HEK293 (cell line): ENCODE measurements at regions not wholly inside any gene's neighbourhood (a gene's known extent, or its start where the extent isn't known, plus 50 kb on each side); places are given as distances from the start of the nearest gene placed in this dataset.

Experiments
- CTCF ChIA-PET: fragments of 350-600 bp; formaldehyde crosslinking; extraction: SDS; loops from one replicate; lab custom pipeline; 2021; ENCODE audit warnings: antibody characterized with exemption; lab: Yijun Ruan, JAX
- POLR2A ChIA-PET: fragments of 300-600 bp; formaldehyde crosslinking; extraction: SDS; loops from one replicate; lab custom pipeline; 2020; ENCODE audit warnings: antibody characterized with exemption, inconsistent platforms; lab: Yijun Ruan, JAX
- H3K27ac ChIP-seq: fragments of 200-500 bp; sonication (Bioruptor generic); 2 replicates; pipeline ENCODE4 v1.5.1; 2014; ENCODE audit warnings: low read depth, low read length, control low read depth, inconsistent platforms; ENCODE audit errors: extremely low read depth
- H3K36me3 ChIP-seq, 2 experiments: fragments of 200-500 bp in 1 of 2; sonication (Bioruptor generic) in 1 of 2; 1 replicate in 1 of 2; 2 replicates in 1 of 2; pipeline ENCODE4 v1.5.1; 2014 to 2017; ENCODE audit warnings: inconsistent platforms in 2 of 2, low read length in 2 of 2; ENCODE audit not compliant: control insufficient read depth in 2 of 2, insufficient read depth in 1 of 2
- H3K4me1 ChIP-seq: fragments of 200-500 bp; sonication (Bioruptor generic); 2 replicates; pipeline ENCODE4 v1.5.1; 2014; ENCODE audit warnings: mild to moderate bottlenecking, low read length, inconsistent platforms; ENCODE audit not compliant: control insufficient read depth, insufficient read depth
- H3K4me3 ChIP-seq: 2 replicates; pipeline ENCODE4 v1.5.1; 2011; ENCODE audit warnings: low read depth, mild to moderate bottlenecking, control low read depth, low read length, moderate library complexity
- H3K9me3 ChIP-seq: fragments of 200-500 bp; sonication (Bioruptor generic); 2 replicates; pipeline ENCODE4 v1.5.1; 2014; ENCODE audit warnings: low read depth, low read length, inconsistent platforms; ENCODE audit not compliant: control insufficient read depth, insufficient read depth
- HOXD13 ChIP-seq: sonication (generic); formaldehyde crosslinking; IDR thresholded peaks from 2 replicates; pipeline ENCODE4 v1.8.0; 2022; ENCODE audit warnings: missing genetic modification reagents, borderline replicate concordance
- KLF1 ChIP-seq: fragments of 450-650 bp; formaldehyde crosslinking; IDR thresholded peaks from 2 replicates; pipeline ENCODE4 v1.5.1; 2016; ENCODE audit warnings: missing biosample characterization, missing genetic modification characterization
- KLF16 ChIP-seq: fragments of 450-650 bp; formaldehyde crosslinking; IDR thresholded peaks from 2 replicates; pipeline ENCODE4 v1.5.1; 2017; ENCODE audit warnings: missing biosample characterization, missing genetic modification characterization
- SCRT2 ChIP-seq: fragments of 450-650 bp; formaldehyde crosslinking; IDR thresholded peaks from 2 replicates; pipeline ENCODE4 v1.5.1; 2016; ENCODE audit warnings: missing biosample characterization, missing genetic modification characterization
- ZBTB20 ChIP-seq: fragments of 450-650 bp; formaldehyde crosslinking; IDR thresholded peaks from 2 replicates; pipeline ENCODE4 v1.5.1; 2016; ENCODE audit warnings: missing biosample characterization, missing genetic modification characterization
- ZEB2 ChIP-seq: fragments of 450-650 bp; formaldehyde crosslinking; IDR thresholded peaks from 2 replicates; pipeline ENCODE4 v1.5.1; 2016; ENCODE audit warnings: missing biosample characterization, missing genetic modification characterization
- ZNF16 ChIP-seq: fragments of 450-650 bp; formaldehyde crosslinking; IDR thresholded peaks from 2 replicates; pipeline ENCODE4 v1.5.1; 2016; ENCODE audit warnings: low read depth, missing biosample characterization, missing genetic modification characterization
- ZNF169 ChIP-seq: fragments of 450-650 bp; formaldehyde crosslinking; IDR thresholded peaks from 2 replicates; pipeline ENCODE4 v1.5.1; 2016; ENCODE audit warnings: missing biosample characterization, missing genetic modification characterization
- ZNF274 ChIP-seq, 2 experiments: fragments of 200-500 bp in 1 of 2; fragments of 450-650 bp in 1 of 2; sonication (Bioruptor generic) in 1 of 2; formaldehyde crosslinking in 1 of 2; IDR thresholded peaks; 2 replicates each; pipeline versions ENCODE4 v1.5.1 to v1.6.1; 2014 to 2016; ENCODE audit warnings: borderline replicate concordance in 1 of 2, inconsistent platforms in 1 of 2, low read length in 1 of 2, missing biosample characterization in 1 of 2, missing genetic modification characterization in 1 of 2
- ZNF621 ChIP-seq: fragments of 450-650 bp; formaldehyde crosslinking; IDR thresholded peaks from 2 replicates; pipeline ENCODE4 v1.5.1; 2017; ENCODE audit warnings: missing biosample characterization, missing genetic modification characterization
- ZNF626 ChIP-seq: fragments of 450-650 bp; sonication (Bioruptor Pico); formaldehyde crosslinking; IDR thresholded peaks from 2 replicates; pipeline ENCODE4 v1.5.1; 2018; ENCODE audit warnings: missing biosample characterization, missing genetic modification characterization, inconsistent platforms
- ZNF658 ChIP-seq: fragments of 450-650 bp; formaldehyde crosslinking; IDR thresholded peaks from 2 replicates; pipeline ENCODE4; 2016; ENCODE audit warnings: missing biosample characterization, missing genetic modification characterization
- ZNF76 ChIP-seq: fragments of 450-650 bp; formaldehyde crosslinking; IDR thresholded peaks from 2 replicates; pipeline ENCODE4; 2016; ENCODE audit warnings: low read depth, missing biosample characterization, missing genetic modification characterization, borderline replicate concordance
- ZNF785 ChIP-seq: fragments of 450-650 bp; formaldehyde crosslinking; IDR thresholded peaks from 2 replicates; pipeline ENCODE4 v1.5.1; 2016; ENCODE audit warnings: missing biosample characterization, missing genetic modification characterization
- ZNF792 ChIP-seq: fragments of 450-650 bp; formaldehyde crosslinking; IDR thresholded peaks from 2 replicates; pipeline ENCODE4 v1.5.1; 2016; ENCODE audit warnings: missing biosample characterization, missing genetic modification characterization
- ZNF837 ChIP-seq: fragments of 450-650 bp; formaldehyde crosslinking; IDR thresholded peaks from 2 replicates; pipeline ENCODE4 v1.5.1; 2016; ENCODE audit warnings: missing biosample characterization, missing genetic modification characterization
- ZSCAN30 ChIP-seq: fragments of 450-650 bp; IDR thresholded peaks from 2 replicates; pipeline ENCODE4 v1.5.1; 2018; ENCODE audit warnings: missing biosample characterization, mild to moderate bottlenecking, missing genetic modification characterization, moderate library complexity
- TF ChIP-seq, protein P1 (sequence below): sonication (generic); formaldehyde crosslinking; IDR thresholded peaks from 2 replicates; pipeline ENCODE4 v1.8.1; 2022; ENCODE audit warnings: mild to moderate bottlenecking, moderate library complexity, missing genetic modification reagents
- TF ChIP-seq, protein P2 (sequence below): fragments of 450-650 bp; formaldehyde crosslinking; IDR thresholded peaks from 2 replicates; pipeline ENCODE4 v1.5.1; 2016; ENCODE audit warnings: missing biosample characterization, missing genetic modification characterization
- TF ChIP-seq, protein P3 (sequence below): fragments of 450-650 bp; IDR thresholded peaks from 2 replicates; pipeline ENCODE4 v1.5.1; 2018; ENCODE audit warnings: missing biosample characterization, missing genetic modification characterization
- TF ChIP-seq, protein P4 (sequence below): fragments of 450-650 bp; formaldehyde crosslinking; IDR thresholded peaks from 2 replicates; pipeline ENCODE4 v1.5.1; 2017; ENCODE audit warnings: missing biosample characterization, missing genetic modification characterization

DNA sequence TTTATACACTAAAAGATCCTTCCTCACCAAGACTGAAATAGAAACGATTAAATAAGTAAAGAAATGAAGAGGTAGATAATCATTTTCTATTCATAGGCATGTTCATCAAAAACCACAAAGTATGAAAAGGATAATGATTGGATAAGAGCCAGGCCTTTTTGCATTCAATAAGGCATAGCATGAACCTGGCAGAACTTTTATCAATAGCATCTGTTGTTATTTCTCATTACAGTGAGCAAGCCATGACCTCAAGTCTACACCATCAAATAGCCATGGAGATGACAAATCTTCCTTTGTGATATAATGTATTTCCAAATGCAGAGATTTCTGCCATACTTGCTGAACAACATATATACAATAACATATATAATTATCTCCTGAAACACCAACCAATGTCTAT is 206.0 kb upstream of the SLC7A11 start:
- no peaks in the 10 kb centered on the region for H3K9me3 ChIP-seq
- TF ChIP-seq ZNF792 (tag by site-specific recombination), result no peak
- TF ChIP-seq KLF16, result no peak
- no peak for TF ChIP-seq ZNF274 (IDR thresholded peaks at IDR 0.05; ENCODE audit: low read length)
- no peak for TF ChIP-seq ZNF274 (tag by site-specific recombination; IDR thresholded peaks at IDR 0.05; ENCODE audit: borderline replicate concordance)
- TF ChIP-seq ZNF658 (tag by site-specific recombination), result no peak
- no peak for TF ChIP-seq ZNF169 (tag by site-specific recombination)
- TF ChIP-seq ZNF621 (tag by site-specific recombination), result no peak
- TF ChIP-seq, protein P1, sequence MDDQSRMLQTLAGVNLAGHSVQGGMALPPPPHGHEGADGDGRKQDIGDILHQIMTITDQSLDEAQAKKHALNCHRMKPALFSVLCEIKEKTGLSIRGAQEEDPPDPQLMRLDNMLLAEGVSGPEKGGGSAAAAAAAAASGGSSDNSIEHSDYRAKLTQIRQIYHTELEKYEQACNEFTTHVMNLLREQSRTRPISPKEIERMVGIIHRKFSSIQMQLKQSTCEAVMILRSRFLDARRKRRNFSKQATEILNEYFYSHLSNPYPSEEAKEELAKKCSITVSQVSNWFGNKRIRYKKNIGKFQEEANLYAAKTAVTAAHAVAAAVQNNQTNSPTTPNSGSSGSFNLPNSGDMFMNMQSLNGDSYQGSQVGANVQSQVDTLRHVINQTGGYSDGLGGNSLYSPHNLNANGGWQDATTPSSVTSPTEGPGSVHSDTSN (CRISPR knock-in tag), result no peak
- no peak for TF ChIP-seq KLF1 (tag by site-specific recombination)
- TF ChIP-seq HOXD13 (CRISPR knock-in tag), result no peak
- TF ChIP-seq, protein P2, sequence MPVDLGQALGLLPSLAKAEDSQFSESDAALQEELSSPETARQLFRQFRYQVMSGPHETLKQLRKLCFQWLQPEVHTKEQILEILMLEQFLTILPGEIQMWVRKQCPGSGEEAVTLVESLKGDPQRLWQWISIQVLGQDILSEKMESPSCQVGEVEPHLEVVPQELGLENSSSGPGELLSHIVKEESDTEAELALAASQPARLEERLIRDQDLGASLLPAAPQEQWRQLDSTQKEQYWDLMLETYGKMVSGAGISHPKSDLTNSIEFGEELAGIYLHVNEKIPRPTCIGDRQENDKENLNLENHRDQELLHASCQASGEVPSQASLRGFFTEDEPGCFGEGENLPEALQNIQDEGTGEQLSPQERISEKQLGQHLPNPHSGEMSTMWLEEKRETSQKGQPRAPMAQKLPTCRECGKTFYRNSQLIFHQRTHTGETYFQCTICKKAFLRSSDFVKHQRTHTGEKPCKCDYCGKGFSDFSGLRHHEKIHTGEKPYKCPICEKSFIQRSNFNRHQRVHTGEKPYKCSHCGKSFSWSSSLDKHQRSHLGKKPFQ (tag by site-specific recombination), result no peak
- TF ChIP-seq SCRT2 (tag by site-specific recombination), result no peak
- TF ChIP-seq, protein P3, sequence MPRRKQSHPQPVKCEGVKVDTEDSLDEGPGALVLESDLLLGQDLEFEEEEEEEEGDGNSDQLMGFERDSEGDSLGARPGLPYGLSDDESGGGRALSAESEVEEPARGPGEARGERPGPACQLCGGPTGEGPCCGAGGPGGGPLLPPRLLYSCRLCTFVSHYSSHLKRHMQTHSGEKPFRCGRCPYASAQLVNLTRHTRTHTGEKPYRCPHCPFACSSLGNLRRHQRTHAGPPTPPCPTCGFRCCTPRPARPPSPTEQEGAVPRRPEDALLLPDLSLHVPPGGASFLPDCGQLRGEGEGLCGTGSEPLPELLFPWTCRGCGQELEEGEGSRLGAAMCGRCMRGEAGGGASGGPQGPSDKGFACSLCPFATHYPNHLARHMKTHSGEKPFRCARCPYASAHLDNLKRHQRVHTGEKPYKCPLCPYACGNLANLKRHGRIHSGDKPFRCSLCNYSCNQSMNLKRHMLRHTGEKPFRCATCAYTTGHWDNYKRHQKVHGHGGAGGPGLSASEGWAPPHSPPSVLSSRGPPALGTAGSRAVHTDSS (tag by site-specific recombination), result no peak
- ChIA-PET POLR2A (no interaction called here), CTCF (no interaction called here)
- H3K36me3 ChIP-seq, result no peaks in the 10 kb centered on the region
- no peaks in the 10 kb centered on the region for H3K4me1 ChIP-seq
- H3K4me3 ChIP-seq, result no peak overlapping the region
- H3K27ac ChIP-seq, result no peak overlapping the region

GRCh38 chr4:138446456-138446855 is 204.3 kb upstream of the SLC7A11 start:
- Histone ChIP-seq H3K27ac (no peak overlapping the region), H3K4me1 (no peaks in the 10 kb centered on the region), H3K36me3 (no peaks in the 10 kb centered on the region), H3K9me3 (no peaks in the 10 kb centered on the region), H3K4me3 (no peak overlapping the region)
- CTCF ChIA-PET, result no interaction called here
- POLR2A ChIA-PET, result no interaction called here
- TF ChIP-seq ZNF76 (tag by site-specific recombination), result no peak
- no peak for TF ChIP-seq ZNF16 (tag by site-specific recombination)
- TF ChIP-seq KLF1 (tag by site-specific recombination), result no peak
- no peak for TF ChIP-seq ZNF626 (tag by site-specific recombination)
- no peak for TF ChIP-seq ZEB2 (tag by site-specific recombination)
- TF ChIP-seq, protein P4, sequence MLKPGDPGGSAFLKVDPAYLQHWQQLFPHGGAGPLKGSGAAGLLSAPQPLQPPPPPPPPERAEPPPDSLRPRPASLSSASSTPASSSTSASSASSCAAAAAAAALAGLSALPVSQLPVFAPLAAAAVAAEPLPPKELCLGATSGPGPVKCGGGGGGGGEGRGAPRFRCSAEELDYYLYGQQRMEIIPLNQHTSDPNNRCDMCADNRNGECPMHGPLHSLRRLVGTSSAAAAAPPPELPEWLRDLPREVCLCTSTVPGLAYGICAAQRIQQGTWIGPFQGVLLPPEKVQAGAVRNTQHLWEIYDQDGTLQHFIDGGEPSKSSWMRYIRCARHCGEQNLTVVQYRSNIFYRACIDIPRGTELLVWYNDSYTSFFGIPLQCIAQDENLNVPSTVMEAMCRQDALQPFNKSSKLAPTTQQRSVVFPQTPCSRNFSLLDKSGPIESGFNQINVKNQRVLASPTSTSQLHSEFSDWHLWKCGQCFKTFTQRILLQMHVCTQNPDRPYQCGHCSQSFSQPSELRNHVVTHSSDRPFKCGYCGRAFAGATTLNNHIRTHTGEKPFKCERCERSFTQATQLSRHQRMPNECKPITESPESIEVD (tag by site-specific recombination), result no peak
- TF ChIP-seq ZNF837 (tag by site-specific recombination), result no peak
- TF ChIP-seq ZNF785 (tag by site-specific recombination), result no peak
- TF ChIP-seq ZBTB20 (tag by site-specific recombination), result no peak
- no peak for TF ChIP-seq ZSCAN30 (tag by site-specific recombination)
